Suprapubic skin (tissue), 3 donors: ENCODE measurements at regions not wholly inside any gene's neighbourhood (a gene's known extent, or its start where the extent isn't known, plus 50 kb on each side); places are given as distances from the start of the nearest gene placed in this dataset.

Experiments used
- CTCF ChIP-seq, 2 donors: fragments of 200-600 bp in 1 of 2; fragments of 450-650 bp in 1 of 2; sonication (generic) in 1 of 2; IDR thresholded peaks; one replicate each; pipeline ENCODE4 v1.5.1; 2016 to 2019; ENCODE audit warnings: antibody characterized with exemption in 2 of 2, mild to moderate bottlenecking in 1 of 2, moderate library complexity in 1 of 2
- POLR2AphosphoS5 ChIP-seq, 3 donors: sonication (generic); formaldehyde crosslinking; IDR thresholded peaks; one replicate each; pipeline ENCODE4 v1.6.1; 2017; ENCODE audit warnings: antibody characterized with exemption in 3 of 3

DNA sequence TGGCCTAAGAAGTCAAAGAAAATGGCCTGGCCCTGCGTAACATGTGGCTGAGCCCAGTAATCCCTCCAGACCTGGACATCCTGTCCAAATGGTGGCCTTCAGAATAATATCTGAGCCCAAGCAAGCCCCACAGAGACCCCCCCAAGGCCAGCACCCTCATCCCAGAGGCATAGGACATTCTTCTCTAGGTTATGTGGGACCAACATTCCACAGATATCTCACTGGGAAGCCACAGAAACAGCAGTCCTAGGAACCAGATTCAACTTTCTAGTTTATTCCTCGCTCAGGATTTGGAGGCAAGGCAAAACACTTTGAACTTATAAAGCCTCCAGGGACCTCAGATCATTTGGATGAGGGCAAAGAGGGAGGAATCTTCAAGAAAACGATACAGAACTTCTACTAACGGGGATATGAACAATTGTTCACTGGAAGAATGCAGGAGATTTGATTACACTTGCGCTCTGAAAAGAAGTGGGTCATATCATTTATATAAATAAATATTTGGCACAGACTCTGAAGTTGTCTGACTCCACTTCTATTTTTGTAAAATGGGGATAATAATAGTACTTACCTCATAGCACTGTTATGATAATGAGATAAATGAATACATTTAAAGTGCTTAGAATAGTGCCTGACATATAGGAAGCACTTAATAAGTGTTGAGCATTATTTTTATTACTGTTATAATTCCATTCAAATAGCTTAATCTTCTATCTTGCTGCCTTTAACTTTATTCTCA is 171.5 kb downstream of the NUAK1 start:
- no peak for TF ChIP-seq POLR2AphosphoS5 (IDR thresholded peaks at IDR 0.05)
- TF ChIP-seq CTCF (IDR thresholded peaks at IDR 0.05): no peak
